ENCODE measurements at regions not wholly inside any gene's neighbourhood (a gene's known extent, or its start where the extent isn't known, plus 50 kb on each side); places are given as distances from the start of the nearest gene placed in this dataset.

GRCh38 chr1:194056169-194056568, 869.8 kb upstream of the B3GALT2 start:
- TF ChIP-seq CTCF (IDR thresholded peaks at IDR 0.05 in 4 of 5, conservative IDR thresholded peaks at IDR 0.05 in 1 of 5) (no peak), POLR2A (IDR thresholded peaks at IDR 0.05) (no peak)
